Heart left ventricle (tissue), 13 donors: ENCODE measurements at regions not wholly inside any gene's neighbourhood (a gene's known extent, or its start where the extent isn't known, plus 50 kb on each side); places are given as distances from the start of the nearest gene placed in this dataset.

Experiments
- POLR2A ChIP-seq, 2 donors: fragments of 450-650 bp; IDR thresholded peaks; one replicate each; pipeline ENCODE4 v1.6.1; 2017; ENCODE audit warnings: antibody characterized with exemption in 2 of 2, mild to moderate bottlenecking in 2 of 2, moderate library complexity in 2 of 2
- TF ChIP-seq, protein P1 (sequence below), 12 donors: fragments of 200-600 bp; sonication (generic) in 4 of 12; IDR thresholded peaks; one replicate each; pipeline versions ENCODE4 v1.5.0 to v1.8.0; 2018 to 2022; ENCODE audit warnings: antibody characterized with exemption in 12 of 12, mild to moderate bottlenecking in 5 of 12
- donor health status: ischemic (EF 13 %, LVEDD 7.1; RV severe dilation, severe dysfunction).
- donor health status: DM: no; HTN: yes; CAD: no.
- donor health status: DM: no; HTN: no; CAD: no.
- donor health status: ischemic (EF 25% LVEDD 6.9; RV normal size, moderate dysfunction).
- donor health status: ischemic (EF 25% LVEDD 5.7; RV mildly dilated, moderate dysfunction).
- donor health status: ischemic (EF 35%, LVEDD 5.7; RV mildly dilated, moderate dysfunction).
- donor health status: nonischemic (EF 11% LVEDD 7.7; RV severe dilation, severe dysfunction).
- donor health status: DM: yes; HTN: yes; CAD: no.
- donor health status: PGD.
- donor health status: ischemic (EF 29% LVEDD 5.4; RV normal size, mild dysfunction).
- donor health status: nonischemic (EF 23%, LVEDD 6.1; RV moderate dilation, normal function).

DNA sequence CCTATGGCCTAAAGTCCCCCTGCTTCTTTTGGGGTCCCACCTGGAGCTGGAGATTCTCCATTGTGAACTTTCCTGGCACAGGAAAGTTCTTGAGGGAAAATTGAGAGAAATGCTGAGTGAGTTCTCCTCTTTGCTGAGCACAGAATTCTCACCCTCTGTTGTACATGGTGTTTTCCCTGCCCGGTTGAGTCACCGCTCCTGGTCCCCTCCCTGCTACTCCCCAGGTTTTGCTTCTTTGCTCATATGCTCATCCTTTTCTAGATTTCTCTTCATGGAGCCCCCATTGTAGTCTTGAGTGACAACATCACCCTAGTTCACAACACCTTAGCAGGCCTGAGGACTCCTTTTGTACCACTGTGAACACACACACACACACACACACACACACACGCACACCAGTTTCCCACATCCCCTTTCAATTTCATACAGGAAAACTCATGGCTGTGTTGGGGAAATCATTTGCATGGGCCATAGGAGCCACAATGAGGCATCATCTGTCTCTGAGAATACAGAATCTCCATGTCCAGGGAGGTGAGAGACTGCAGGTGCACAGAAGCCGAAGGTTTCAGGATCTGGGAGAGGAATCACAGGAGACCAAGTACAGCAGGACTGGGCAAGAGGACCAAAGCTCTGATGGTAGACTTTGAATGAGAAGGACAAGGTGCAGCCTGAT is 585.3 kb downstream of the GOLGA6L6 start:
- TF ChIP-seq, protein P1, sequence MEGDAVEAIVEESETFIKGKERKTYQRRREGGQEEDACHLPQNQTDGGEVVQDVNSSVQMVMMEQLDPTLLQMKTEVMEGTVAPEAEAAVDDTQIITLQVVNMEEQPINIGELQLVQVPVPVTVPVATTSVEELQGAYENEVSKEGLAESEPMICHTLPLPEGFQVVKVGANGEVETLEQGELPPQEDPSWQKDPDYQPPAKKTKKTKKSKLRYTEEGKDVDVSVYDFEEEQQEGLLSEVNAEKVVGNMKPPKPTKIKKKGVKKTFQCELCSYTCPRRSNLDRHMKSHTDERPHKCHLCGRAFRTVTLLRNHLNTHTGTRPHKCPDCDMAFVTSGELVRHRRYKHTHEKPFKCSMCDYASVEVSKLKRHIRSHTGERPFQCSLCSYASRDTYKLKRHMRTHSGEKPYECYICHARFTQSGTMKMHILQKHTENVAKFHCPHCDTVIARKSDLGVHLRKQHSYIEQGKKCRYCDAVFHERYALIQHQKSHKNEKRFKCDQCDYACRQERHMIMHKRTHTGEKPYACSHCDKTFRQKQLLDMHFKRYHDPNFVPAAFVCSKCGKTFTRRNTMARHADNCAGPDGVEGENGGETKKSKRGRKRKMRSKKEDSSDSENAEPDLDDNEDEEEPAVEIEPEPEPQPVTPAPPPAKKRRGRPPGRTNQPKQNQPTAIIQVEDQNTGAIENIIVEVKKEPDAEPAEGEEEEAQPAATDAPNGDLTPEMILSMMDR (IDR thresholded peaks at IDR 0.05) = no peak
- no peak for TF ChIP-seq POLR2A (IDR thresholded peaks at IDR 0.05)
